ENCODE measurements at regions not wholly inside any gene's neighbourhood (a gene's known extent, or its start where the extent isn't known, plus 50 kb on each side); places are given as distances from the start of the nearest gene placed in this dataset.

DNA sequence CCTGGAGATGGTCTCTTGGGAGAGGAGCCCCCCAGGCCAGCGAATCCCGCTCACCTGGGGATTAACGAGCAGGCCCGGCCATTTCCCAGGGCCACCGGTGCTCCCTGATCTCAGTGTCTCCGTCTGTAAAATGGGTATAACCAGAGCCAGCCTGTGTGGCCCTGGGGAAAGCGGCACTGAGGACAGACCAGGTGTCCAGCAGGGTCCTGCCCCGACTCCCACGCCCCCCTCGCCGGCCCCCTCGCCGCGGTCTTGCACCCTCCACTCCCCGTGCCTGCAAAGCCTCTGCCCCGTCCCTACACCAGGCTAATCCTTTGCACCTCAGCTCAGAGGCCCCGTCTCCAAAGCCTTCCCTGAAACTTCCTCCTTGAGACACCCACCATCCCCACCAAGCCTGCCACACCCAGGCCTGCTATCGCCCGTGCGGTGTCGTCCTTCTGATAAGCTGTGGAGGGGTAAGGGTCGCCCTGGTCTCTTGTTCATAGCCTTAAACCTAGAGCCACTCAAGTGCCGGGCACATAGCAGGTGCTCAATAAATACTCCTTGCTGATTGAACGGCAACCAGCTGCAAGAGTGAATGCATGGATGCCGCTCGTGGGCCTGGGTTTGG, 259.1 kb downstream of the C16orf95 start (continued):
- TF ChIP-seq, protein P1, sequence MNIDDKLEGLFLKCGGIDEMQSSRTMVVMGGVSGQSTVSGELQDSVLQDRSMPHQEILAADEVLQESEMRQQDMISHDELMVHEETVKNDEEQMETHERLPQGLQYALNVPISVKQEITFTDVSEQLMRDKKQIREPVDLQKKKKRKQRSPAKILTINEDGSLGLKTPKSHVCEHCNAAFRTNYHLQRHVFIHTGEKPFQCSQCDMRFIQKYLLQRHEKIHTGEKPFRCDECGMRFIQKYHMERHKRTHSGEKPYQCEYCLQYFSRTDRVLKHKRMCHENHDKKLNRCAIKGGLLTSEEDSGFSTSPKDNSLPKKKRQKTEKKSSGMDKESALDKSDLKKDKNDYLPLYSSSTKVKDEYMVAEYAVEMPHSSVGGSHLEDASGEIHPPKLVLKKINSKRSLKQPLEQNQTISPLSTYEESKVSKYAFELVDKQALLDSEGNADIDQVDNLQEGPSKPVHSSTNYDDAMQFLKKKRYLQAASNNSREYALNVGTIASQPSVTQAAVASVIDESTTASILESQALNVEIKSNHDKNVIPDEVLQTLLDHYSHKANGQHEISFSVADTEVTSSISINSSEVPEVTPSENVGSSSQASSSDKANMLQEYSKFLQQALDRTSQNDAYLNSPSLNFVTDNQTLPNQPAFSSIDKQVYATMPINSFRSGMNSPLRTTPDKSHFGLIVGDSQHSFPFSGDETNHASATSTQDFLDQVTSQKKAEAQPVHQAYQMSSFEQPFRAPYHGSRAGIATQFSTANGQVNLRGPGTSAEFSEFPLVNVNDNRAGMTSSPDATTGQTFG (tag by site-specific recombination; IDR thresholded peaks at IDR 0.05; ENCODE audit: borderline replicate concordance): no peak
- no peak for TF ChIP-seq ZNF19 (tag by site-specific recombination; IDR thresholded peaks at IDR 0.05; ENCODE audit: low read depth)
- no peak for TF ChIP-seq PRDM1 (tag by site-specific recombination; IDR thresholded peaks at IDR 0.05)

DNA sequence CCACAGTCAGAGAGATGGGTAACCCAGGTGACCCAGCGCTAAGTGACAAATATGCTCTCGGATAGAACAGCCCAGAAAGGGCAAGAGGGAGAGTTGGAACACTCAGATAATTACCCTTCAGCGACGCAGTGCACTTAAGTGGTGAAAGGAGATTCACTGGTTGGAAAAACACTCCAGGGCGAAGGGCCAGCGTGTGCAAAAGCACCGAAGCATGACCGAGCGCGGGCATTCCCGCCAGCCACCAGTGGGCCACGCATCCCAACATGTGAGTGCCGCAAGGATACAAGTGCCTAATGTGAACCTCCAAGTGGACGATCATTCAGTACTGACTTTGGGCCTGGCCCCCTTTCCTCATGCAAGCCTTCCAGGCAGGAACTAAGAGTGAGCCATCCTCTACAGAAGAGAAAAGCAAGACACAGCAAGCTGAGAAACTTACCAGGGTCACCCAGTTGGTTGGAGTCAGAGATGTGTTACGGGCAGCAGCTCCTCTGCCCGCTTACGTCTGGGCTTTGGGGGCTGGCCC, 258.4 kb downstream of the C16orf95 start:
- no peak overlapping the region for H3K4me3 ChIP-seq (ENCODE audit: low read depth, low read length)
- no peak for TF ChIP-seq ZNF837 (tag by site-specific recombination; IDR thresholded peaks at IDR 0.05)
- TF ChIP-seq, protein P2, sequence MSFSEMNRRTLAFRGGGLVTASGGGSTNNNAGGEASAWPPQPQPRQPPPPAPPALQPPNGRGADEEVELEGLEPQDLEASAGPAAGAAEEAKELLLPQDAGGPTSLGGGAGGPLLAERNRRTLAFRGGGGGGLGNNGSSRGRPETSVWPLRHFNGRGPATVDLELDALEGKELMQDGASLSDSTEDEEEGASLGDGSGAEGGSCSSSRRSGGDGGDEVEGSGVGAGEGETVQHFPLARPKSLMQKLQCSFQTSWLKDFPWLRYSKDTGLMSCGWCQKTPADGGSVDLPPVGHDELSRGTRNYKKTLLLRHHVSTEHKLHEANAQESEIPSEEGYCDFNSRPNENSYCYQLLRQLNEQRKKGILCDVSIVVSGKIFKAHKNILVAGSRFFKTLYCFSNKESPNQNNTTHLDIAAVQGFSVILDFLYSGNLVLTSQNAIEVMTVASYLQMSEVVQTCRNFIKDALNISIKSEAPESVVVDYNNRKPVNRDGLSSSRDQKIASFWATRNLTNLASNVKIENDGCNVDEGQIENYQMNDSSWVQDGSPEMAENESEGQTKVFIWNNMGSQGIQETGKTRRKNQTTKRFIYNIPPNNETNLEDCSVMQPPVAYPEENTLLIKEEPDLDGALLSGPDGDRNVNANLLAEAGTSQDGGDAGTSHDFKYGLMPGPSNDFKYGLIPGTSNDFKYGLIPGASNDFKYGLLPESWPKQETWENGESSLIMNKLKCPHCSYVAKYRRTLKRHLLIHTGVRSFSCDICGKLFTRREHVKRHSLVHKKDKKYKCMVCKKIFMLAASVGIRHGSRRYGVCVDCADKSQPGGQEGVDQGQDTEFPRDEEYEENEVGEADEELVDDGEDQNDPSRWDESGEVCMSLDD (tag by site-specific recombination; IDR thresholded peaks at IDR 0.05): no peak
- TF ChIP-seq, protein P3, sequence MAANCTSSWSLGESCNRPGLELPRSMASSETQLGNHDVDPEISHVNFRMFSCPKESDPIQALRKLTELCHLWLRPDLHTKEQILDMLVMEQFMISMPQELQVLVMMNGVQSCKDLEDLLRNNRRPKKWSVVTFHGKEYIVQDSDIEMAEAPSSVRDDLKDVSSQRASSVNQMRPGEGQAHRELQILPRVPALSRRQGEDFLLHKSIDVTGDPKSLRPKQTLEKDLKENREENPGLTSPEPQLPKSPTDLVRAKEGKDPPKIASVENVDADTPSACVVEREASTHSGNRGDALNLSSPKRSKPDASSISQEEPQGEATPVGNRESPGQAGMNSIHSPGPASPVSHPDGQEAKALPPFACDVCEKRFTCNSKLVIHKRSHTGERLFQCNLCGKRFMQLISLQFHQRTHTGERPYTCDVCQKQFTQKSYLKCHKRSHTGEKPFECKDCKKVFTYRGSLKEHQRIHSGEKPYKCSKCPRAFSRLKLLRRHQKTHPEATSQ (tag by site-specific recombination; IDR thresholded peaks at IDR 0.05): no peak
- no peak for TF ChIP-seq ZNF341 (tag by site-specific recombination; IDR thresholded peaks at IDR 0.05; ENCODE audit: low read depth)
- TF ChIP-seq, protein P4, sequence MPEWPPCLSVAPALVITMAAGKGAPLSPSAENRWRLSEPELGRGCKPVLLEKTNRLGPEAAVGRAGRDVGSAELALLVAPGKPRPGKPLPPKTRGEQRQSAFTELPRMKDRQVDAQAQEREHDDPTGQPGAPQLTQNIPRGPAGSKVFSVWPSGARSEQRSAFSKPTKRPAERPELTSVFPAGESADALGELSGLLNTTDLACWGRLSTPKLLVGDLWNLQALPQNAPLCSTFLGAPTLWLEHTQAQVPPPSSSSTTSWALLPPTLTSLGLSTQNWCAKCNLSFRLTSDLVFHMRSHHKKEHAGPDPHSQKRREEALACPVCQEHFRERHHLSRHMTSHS (tag by site-specific recombination; IDR thresholded peaks at IDR 0.05): no peak
- no peak for TF ChIP-seq ZNF19 (tag by site-specific recombination; IDR thresholded peaks at IDR 0.05; ENCODE audit: low read depth)
- TF ChIP-seq EGR2 (tag by site-specific recombination; IDR thresholded peaks at IDR 0.05; ENCODE audit: low read depth): no peak
- TF ChIP-seq ZSCAN16 (tag by site-specific recombination; IDR thresholded peaks at IDR 0.05): no peak
- TF ChIP-seq, protein P5, sequence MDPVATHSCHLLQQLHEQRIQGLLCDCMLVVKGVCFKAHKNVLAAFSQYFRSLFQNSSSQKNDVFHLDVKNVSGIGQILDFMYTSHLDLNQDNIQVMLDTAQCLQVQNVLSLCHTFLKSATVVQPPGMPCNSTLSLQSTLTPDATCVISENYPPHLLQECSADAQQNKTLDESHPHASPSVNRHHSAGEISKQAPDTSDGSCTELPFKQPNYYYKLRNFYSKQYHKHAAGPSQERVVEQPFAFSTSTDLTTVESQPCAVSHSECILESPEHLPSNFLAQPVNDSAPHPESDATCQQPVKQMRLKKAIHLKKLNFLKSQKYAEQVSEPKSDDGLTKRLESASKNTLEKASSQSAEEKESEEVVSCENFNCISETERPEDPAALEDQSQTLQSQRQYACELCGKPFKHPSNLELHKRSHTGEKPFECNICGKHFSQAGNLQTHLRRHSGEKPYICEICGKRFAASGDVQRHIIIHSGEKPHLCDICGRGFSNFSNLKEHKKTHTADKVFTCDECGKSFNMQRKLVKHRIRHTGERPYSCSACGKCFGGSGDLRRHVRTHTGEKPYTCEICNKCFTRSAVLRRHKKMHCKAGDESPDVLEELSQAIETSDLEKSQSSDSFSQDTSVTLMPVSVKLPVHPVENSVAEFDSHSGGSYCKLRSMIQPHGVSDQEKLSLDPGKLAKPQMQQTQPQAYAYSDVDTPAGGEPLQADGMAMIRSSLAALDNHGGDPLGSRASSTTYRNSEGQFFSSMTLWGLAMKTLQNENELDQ (tag by site-specific recombination; IDR thresholded peaks at IDR 0.05; ENCODE audit: low read depth): no peak
- TF ChIP-seq ZNF302 (tag by site-specific recombination; IDR thresholded peaks at IDR 0.05; ENCODE audit: low read depth): no peak
- no peak for TF ChIP-seq ZNF747 (tag by site-specific recombination; IDR thresholded peaks at IDR 0.05)
- no peak for TF ChIP-seq ZNF138 (tag by site-specific recombination; IDR thresholded peaks at IDR 0.05; ENCODE audit: borderline replicate concordance)
- TF ChIP-seq ZNF626 (tag by site-specific recombination; IDR thresholded peaks at IDR 0.05): no peak
- no peak for TF ChIP-seq HOXA7 (CRISPR knock-in tag; IDR thresholded peaks at IDR 0.05; ENCODE audit: borderline replicate concordance)
- no peak overlapping the region for H3K27ac ChIP-seq (ENCODE audit: extremely low read depth, low read depth, low read length)
- no peaks in the 10 kb centered on the region for H3K36me3 ChIP-seq (ENCODE audit: control insufficient read depth in 2 of 2, insufficient read depth in 1 of 2, low read length in 2 of 2)
- H3K9me3 ChIP-seq (ENCODE audit: control insufficient read depth, insufficient read depth, low read depth, low read length): no peaks in the 10 kb centered on the region
- H3K4me1 ChIP-seq (ENCODE audit: control insufficient read depth, insufficient read depth, low read length): no peaks in the 10 kb centered on the region
- POLR2A ChIA-PET: no interaction called here
- CTCF ChIA-PET: interaction anchor here (0.9 to 6.2 kb wide), 5 partner anchors 11 to 493 kb away, joined by 3 to 127 read pairs (median 4); partner anchors contain the start of gene FOXC2
